Muscle of arm (tissue), 1 donor: ENCODE measurements at regions not wholly inside any gene's neighbourhood (a gene's known extent, or its start where the extent isn't known, plus 50 kb on each side); places are given as distances from the start of the nearest gene placed in this dataset.
A peak's percentile ranks its signal among the peaks of the same experiment; 100 is the strongest.

Experiments used
- DNase-seq: peaks from one replicate; pipeline ENCODE4 v3.0.0-alpha.2; 2013

DNA sequence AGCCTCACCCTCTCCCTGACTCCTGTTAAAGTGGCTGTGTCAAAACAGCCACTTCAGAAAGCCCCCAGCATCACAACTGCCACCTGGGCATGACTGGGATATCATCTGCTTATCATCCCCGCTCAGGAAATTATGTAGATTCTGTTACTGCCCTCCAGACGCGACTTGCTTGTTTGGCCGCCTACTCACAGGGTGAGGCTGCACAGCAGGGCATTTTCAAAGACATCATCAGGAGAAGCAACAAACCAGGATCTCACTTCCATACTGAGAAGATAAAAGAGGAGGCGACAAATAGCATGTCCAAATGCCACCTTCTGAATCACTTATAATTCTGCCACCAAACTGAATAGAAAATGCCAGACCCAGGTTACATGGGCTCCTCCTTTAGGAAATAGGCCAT is 94.8 kb downstream of the MIS18A start:
- DNase-seq = no peak

DNA sequence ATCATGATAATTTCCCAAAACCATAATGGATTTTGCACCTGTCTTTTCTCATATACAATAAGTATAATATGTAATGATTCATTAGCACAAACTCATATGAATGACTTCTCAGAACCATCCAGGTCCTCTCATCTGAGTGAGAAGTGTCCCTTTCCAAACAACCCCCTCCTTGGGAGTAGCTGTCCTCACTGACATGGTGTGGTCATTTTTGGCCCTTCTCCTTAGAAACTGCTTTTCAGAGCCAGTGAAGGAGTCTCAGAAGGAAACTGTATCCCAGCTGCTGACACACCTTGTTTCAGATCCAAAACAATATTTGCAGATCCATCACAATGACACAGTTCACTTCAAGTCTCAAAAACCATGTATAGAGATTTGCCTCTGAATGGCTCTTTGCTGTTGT is 95.5 kb downstream of the MIS18A start:
- DNase-seq = no peak

DNA sequence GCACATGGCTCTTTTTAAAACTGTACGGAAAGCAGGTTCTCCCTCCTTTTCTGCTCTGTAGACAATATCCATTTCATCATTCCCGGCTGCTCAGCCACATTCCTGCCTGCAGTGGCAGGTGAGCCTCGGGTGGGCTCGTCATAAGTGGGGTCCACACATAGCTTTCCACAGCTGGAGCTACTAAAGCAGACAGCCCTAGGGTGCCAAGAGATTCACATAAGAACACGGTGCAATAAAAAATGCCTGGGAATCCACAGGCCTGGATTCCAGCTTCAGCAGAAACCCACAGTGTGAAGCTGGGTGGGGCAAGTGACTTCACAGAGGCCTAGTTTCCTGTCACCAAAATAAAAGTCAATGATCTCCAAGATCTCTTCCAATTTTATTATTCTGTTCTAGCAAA is 96.4 kb downstream of the MIS18A start:
- no peak for DNase-seq

DNA sequence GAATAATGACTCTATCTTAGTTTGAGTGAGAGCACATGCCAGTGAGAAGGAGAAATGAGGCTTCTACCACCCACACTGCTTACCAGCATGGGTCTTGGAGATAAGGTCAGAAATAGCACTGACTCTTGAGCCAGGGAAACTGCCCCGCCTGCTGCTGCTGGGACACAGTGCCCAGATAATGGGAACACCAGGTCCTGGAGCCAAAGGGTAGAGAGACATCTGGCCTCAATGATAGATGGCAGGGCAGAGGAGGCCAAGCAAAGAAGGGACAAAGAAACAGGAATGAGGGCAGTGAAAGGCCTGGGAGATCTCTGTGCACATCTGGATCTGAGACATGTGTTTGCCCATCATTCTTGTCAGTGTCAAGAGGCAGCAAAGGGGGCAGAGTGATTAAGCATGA is 97.4 kb downstream of the MIS18A start:
- DNase-seq = no peak

DNA sequence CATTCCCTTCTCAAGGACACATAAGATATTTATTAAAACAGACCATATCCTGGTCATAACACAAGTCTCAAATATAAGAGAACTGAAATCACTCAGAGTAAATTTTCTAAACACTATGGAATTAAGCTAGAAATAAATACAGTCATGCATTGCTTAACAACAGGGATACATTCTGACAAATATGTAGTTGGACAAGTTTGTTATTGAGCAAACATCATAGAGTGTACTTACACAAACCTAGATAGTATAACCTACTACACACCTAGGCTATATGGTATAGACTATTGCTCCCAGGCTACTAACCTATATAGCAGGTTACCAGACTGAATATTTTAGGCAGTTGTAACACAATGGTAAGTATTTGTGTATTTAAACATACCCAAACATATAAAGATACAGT is 104.0 kb downstream of the MIS18A start:
- DNase-seq = no peak

DNA sequence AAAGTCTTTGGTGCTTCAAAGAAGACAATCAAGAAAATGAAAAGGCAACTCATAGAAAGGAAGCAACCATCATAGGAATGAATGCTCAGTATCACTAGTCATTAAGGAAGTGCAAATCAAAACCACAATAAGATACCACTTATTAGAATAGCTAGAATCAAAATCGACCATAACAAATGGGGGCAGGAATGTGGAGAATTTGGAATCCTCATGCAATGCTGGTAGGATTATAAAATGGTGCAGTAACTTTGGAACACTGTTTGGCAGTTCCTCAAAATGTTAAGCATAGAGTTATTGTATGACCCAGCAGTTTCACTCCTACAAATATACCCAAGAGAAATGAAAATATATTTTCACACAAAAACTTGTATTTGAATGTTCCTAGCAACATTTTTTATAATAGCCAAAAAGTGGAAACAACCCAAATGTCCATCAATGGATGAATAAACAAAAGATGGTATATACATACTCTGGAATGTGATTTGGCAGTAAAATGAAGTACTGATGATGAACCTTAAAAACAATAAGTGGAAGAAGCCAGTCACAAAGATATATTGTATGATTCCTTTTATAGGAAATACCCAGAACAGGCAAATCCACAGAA is 105.6 kb downstream of the MIS18A start:
- no peak for DNase-seq

DNA sequence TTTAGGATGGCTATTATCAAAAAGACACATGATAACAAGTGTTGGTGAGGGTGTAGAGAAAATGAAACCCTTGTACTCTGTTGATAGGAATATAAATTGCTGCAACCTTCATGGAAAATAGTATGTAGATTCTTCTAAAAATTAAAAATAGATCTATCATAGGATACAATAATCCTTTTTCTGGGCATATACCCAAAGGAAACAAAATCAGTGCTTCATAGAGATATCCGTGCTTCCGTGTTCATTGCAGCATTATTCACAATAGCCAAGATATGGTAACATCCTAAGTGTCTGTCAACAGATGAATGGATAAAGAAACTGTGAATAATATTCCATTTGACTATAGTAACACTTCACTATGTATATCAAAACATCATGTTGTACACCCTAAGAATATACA is 106.7 kb downstream of the MIS18A start:
- no peak for DNase-seq

DNA sequence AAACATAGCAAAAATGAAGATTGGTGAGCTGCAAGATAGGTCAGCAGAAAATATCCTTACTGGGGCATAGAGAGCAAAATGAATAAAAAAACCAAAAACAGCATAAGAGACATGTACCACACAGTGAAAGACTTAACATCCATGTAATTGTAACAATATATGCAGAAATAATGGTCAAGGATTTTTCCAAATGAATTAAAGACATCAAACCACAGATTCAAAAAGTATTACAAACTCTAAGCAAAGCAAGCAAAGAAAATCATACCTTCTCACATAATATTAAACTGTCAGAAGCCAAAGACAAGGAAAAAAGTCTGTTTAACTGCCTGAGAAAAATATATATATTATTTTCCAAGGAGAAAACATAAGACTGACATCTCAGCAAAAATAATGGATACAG is 111.3 kb downstream of the MIS18A start:
- DNase-seq = no peak

DNA sequence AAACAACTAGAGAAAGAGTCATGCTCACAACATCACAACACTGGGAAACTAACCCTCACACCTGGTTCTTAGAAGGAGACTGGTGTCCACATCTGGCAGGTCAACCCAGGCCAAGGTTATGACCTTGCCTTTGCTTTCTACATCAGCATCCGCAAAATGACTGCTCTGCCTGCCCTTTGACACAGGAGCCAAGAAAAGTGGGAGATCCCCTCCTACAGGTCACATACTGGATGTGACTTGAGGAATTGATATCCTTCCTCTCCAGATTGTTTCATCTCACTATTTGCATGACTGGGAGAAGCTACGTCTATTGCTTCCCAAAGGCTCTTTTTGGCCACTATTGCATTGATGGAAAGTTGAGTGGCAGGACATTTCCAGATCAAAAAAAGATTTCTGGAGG is 115.5 kb downstream of the MIS18A start:
- no peak for DNase-seq

DNA sequence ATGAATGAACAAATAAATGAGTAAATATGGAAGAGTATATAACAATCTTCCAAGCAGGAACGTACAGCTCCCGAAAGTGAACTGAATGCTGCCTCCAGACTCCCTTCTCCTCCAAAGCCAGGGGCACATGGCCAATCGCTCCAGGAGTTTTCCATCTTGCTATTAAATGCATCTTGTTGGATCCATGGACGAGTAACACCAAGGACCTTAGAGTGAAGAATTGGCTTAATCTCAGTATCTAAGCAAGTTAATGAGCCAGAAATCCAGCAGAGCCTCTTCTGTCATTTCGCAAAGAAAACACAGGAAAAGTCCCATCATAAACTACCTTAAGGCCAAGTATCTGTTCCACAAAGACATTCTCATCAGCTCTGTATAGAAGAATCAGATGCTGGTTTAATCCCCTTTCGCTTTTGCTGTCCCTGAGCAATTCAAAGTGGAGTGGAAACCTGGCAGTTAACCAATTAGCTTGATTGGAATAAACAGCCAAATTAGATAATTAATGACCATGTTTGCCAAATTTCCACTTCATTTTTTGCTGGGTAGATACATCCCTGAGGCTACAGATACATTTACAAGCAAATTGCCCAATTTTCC is 116.0 kb downstream of the MIS18A start:
- no peak for DNase-seq

DNA sequence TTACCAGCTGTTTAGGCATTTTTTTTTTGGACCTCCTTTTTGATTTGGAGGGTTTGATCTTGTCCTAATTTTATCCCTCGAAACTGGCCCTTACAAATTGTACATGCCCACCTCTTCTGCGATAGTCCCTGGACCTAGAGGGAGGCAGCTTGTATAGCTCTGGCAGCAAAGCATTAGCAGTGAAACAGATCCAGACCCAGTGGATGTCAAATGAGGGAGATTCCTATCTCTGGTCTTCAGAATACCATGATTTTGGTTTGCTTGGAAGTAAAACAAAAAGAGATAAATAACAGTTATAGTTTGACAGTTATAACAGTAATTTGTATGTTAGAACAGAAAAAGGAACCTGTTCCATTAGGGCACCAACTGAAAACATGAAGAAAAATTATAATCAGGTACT is 123.6 kb downstream of the MIS18A start:
- no peak for DNase-seq

DNA sequence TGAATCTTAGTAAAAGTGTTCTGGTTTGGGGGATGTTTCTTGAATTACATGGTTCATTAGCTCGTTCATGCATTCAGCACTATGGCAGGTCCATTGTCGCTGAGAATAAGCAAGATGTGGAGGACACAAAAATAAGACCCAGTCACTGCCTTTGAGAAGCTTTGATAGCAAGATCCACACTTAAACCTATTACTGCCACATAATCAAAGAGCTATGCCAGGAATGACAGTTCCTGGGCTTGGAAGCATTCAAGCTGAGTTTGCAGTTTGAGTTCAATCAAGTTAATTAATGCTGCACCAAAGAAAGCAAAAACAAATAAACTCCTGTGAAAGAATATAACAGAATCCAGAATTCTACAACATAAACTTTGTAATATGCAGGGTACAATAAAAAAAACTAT is 131.8 kb downstream of the MIS18A start:
- no peak for DNase-seq

DNA sequence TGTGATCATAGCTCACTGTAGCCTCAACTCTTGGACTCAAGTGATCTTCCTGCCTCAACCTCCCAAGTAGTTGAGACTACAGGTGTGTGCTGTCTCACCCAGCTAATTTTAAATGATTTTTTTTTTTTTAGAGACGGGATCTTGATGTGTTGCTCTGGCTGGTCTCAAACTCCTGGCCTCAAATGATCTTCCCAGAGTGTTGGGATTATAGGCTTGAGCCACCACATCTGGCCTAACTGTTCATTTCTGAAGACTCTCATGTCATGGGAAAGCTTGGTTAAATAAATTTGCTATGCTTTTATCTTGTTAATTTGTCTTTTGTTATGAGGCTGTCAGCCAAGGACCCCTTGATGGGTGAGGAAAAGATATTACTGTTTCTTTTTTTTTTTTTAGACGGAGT is 134.0 kb downstream of the MIS18A start:
- no peak for DNase-seq

DNA sequence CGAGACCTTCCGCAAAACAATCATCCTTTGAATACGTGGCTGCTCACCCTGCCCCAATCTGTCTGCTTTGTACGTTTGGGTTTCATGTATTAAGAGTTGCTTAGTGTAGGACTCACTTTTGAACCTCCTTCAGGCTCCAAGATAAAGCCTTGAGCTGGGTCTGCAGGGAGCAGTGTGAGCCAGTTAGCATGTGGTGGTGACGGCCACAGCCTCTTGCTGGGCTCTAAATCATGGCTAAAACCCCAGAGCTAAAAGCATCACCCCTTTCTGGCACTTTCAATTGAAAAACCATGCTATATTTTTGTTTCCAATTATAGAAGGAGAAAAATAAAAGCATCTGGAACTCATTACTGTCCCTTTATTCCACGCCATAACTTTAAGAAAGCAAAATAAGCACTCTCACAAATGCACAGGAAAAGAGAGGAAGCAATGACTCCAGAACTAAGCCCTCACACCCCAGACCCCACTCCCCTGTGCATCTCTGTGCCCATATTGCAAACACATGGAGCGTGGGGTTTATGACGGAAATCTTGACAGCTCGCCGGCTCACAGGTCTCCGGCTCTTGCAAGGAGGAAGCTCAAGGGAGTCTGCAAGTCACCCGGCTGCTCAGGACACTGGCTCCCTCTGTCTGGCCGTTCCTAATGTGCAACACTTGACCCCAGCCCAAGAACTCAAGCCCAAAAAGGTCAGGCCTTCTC is 135.5 kb downstream of the MIS18A start:
- DNase-seq = peak; percentile 88

DNA sequence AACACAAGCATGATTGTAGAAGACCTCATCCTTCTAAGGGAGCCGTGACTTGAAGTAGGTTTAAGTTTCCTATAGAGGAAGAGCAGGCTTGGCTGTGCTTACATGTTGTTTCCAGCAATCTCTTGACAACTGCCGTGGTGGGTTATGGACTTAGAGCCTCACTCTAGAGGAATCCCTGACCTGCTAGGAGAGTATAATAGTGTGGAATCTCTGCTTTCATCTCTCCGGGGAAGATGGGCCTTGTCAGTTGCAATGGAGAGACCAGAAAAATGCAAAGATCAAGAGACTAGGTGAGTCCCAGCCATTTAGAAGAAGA is 137.6 kb downstream of the MIS18A start:
- DNase-seq = no peak

DNA sequence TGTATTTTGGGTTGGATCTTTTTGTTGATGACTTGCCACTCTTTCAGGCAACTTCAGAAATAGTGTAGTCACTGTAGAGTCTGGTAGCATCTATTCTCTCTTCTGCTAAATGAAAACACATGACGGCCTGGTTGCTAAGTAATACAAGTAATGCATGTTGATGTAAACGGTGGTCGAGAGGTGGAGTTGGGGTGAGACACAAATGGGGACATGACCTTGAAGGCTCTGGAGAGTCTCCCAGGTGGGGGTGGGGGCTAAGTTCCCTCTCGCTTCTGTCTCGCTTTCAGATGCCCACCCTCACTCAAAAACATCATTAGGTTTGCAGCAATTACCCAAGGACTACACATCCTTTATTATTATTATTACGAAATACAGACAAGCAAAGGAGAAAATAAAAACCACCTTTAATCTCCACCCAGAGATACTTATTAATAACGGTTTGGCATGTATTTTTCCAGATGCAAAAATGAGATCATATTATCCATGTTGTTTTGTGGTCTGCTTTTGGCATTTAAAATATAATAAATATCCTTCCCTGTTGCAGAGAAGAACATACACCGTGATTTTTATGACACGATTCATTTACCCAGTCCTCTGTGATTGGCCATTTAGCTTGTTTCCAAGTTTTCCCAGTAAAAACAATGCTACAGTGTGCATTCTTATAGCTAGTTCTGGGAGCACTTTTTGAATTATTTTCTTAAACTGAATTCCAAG is 138.1 kb downstream of the MIS18A start:
- DNase-seq = peak; percentile 90

DNA sequence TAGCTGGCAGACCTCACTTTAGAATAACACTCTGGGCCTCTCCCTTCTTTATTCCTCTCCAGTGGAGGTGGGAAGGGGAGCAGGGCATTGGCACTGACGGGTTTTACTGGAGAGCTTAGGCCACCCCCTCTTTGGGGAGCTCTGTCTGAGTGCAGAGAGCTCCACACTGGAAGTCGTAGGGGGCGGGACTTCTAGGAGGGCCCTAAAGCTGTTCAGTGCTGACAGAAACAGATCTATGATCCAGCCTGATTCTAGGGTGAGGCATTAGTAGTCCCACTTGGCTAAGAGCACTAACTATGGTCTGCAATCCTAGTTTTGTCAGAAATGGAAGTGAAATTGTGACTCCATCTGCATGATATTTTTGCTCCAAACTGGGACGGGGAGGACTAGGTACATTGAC is 138.7 kb downstream of the MIS18A start:
- peak; percentile 64 for DNase-seq

DNA sequence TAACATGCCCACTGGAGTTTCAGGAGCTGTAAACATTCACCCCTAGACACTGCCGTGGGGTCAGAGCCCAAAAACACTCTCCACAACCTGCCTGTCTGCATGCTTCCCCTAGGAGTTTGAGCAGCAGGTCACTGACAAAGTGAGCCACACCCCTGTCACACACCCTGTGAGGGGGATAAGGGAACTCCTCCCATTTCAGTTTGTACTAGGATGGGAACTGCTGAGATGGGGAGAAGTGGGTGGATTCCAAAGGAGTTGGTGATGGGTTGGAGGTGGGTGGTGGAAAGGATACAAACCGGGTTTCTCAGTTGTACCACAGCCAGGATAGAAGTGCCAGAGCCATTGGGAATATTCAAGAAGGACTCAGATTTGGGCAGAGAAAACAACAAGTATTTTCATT is 140.2 kb downstream of the MIS18A start:
- DNase-seq = no peak

DNA sequence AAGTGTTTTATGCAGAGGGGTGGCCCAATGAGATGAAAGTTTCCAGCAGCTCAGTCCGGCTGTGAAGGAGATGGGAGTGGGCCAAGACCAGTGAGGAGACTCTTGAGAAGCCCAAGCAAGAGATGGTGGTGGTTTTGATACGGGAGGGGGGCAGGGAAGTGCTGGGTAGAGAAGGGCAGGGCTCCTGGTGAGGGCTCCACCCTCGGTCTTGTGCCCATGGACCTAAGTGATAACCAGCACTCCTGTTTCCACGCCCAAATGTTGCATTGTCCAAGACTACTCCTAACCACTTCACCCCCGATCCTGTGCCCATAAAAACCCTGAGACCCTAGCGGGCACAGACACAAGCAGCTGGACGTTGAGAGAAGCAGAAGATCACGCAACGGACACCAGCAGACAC is 140.9 kb downstream of the MIS18A start:
- DNase-seq = no peak

DNA sequence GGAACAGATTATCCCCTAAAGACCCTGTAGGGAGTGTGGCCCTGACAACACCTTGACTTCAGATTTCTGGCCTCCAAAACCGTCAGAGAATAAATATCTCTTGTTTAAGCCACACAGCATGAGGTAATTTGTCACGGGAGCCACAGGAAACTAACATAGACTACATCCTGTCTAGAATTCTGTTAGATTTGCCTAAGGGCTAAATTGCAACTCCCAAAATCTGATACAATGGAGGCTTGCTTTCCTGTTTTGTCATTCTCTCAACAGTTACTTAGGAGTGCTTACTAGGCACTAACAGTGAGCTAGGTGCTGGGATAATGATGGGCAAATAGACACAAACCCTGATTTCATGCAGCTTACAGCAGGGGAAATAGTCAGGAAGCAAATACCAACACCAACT is 141.6 kb downstream of the MIS18A start:
- DNase-seq = no peak

DNA sequence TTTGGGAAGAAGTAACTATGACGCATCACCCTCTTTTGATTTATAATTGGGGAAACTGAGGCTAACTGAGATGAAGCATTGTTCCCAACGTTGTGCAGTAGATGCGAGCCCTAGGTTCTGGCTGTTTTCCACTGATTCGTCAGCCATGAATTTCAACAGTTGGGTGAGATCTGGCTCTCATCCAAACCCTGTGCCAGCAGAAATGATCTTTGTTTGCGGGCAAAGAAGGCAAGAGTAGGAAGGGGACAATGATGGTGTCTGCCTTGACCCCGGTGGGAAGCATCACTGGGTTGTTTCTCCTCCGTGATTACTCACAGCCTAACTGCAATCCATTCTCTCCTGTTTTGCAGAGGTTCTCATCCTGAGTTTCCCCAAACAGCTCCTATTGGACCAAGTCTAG is 142.3 kb downstream of the MIS18A start:
- no peak for DNase-seq

DNA sequence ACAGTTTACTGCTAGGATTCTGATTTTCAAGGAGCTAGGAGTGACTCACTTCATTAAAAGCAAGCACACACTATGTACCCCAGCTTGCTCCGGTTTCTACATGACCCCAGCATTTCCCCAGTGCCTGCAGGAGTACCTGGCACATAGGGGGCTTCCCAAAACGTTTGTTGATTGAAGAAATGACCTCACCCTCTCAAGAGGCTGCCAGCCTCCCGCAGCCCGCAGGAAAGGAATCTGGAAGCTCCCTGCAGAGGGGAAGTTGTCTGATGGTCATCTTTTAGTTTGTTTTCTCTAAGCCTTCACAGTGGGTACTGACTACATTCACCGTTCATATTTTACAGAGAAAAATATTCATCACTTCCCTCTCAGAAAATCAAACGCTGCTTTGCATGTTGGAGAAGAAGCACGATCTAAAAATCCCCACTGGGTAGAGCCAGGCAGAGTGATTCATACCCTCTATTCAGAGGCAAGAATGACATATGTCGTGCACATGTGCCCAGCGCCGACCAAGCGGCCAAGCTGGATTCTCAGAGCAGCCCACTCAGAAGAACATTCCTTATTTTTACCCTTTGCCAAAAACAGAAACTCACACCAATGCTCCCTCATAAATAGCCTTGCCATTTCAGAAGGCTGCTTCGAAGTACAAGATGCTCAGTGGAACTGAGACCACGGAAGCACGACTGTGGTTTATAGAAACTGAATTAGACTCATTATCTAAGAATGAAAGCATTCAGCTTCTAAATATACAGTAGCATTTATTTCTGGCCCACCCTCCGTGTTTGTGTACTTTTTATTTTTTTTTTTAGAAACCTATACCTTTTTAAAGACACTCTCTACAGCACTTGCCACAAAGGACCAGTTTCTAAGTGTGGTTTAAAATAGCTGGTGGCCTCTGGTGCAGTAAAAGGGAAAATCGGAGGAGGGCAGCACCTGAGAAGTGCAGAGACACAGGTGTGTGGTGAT is 143.2 kb downstream of the MIS18A start:
- no peak for DNase-seq
